GM18861 (cell line): ENCODE measurements at regions not wholly inside any gene's neighbourhood (a gene's known extent, or its start where the extent isn't known, plus 50 kb on each side); places are given as distances from the start of the nearest gene placed in this dataset.

Experiments used
- ATAC-seq: cut with Tn5 transposase; IDR thresholded peaks from one replicate; pipeline ENCODE4 v1.9.1; 2021; ENCODE audit not compliant: unreplicated experiment

- no peak for ATAC-seq
These were observed 88.1 kb upstream of the IGLL5 start for GRCh38 chr22:22799561-22799960.

- ATAC-seq: no peak
These were observed 86.9 kb upstream of the IGLL5 start for GRCh38 chr22:22800716-22801115.

GRCh38 chr22:22802339-22802970 is 85.2 kb upstream of the IGLL5 start:
- no peak for ATAC-seq

GRCh38 chr22:22803285-22803853 is 84.2 kb upstream of the IGLL5 start:
- no peak for ATAC-seq

GRCh38 chr22:22810018-22810427 is 77.6 kb upstream of the IGLL5 start:
- ATAC-seq: no peak

- ATAC-seq: no peak
These were observed 77.1 kb upstream of the IGLL5 start for GRCh38 chr22:22810471-22810870.

GRCh38 chr22:22811016-22812009 is 76.3 kb upstream of the IGLL5 start:
- ATAC-seq: no peak

GRCh38 chr22:22812031-22812905 is 75.3 kb upstream of the IGLL5 start:
- ATAC-seq: no peak

GRCh38 chr22:22813126-22814075 is 74.2 kb upstream of the IGLL5 start:
- ATAC-seq: no peak

GRCh38 chr22:22814666-22815396 is 72.8 kb upstream of the IGLL5 start:
- ATAC-seq: no peak

- ATAC-seq: no peak
These were observed 72.0 kb upstream of the IGLL5 start for GRCh38 chr22:22815397-22816170.

GRCh38 chr22:22816171-22816514 is 71.5 kb upstream of the IGLL5 start:
- ATAC-seq: no peak

- no peak for ATAC-seq
These were observed 70.7 kb upstream of the IGLL5 start for GRCh38 chr22:22816766-22817410.

- ATAC-seq: no peak
These were observed 70.0 kb upstream of the IGLL5 start for GRCh38 chr22:22817468-22818201.

GRCh38 chr22:22818202-22818538 is 69.4 kb upstream of the IGLL5 start:
- no peak for ATAC-seq

- no peak for ATAC-seq
These were observed 68.5 kb upstream of the IGLL5 start for GRCh38 chr22:22818861-22819855.
